ENCODE measurements at regions not wholly inside any gene's neighbourhood (a gene's known extent, or its start where the extent isn't known, plus 50 kb on each side); places are given as distances from the start of the nearest gene placed in this dataset.

GRCh38 chr3:117558681-117559080 lies 849.1 kb downstream of the TUSC7 start (continued):
- TF ChIP-seq SRF (CRISPR knock-in tag; IDR thresholded peaks at IDR 0.05): no peak

DNA sequence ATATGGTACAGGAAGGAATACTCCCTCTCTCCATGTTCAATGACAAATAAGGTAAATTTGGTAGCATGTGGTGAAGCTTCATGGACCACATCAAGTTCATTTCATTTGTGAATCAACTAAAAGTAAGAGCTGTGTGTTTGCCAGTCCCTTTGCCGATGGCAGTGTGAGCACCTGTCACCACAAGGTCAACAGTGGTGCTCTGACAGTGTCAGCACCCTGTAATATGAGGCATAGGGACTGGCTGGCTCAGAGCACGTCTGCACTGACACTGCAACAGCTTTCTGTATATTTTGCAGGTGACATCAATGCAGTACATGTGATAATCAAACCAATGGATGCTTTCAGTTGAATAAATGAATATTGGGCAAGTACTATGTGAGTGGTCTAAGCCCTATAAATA lies 852.4 kb downstream of the TUSC7 start:
- Histone ChIP-seq H3K9me1 (ENCODE audit: control insufficient read depth, insufficient read depth, low read length) (no peaks in the 10 kb centered on the region), H3K36me3 (ENCODE audit: control insufficient read depth, insufficient read depth, low read length) (no peaks in the 10 kb centered on the region), H3K4me1 (replicated peaks in 1 of 2; ENCODE audit: control insufficient read depth in 2 of 2, insufficient read depth in 2 of 2, low read length in 2 of 2) (no peaks in the 10 kb centered on the region), H3K4me2 (ENCODE audit: insufficient read depth, low read length) (no peak overlapping the region), H3K9me3 (replicated peaks; ENCODE audit: control insufficient read depth, insufficient read depth, low read depth, low read length) (no peaks in the 10 kb centered on the region), H3K9ac (ENCODE audit: insufficient read depth in 1 of 2, low read depth in 2 of 2, low read length in 2 of 2) (no peak overlapping the region), H2AFZ (ENCODE audit: low read depth, low read length) (no peak overlapping the region), H3K4me3 (no peak overlapping the region), H4K20me1 (replicated peaks; ENCODE audit: control insufficient read depth, insufficient read depth, low read length) (no peaks in the 10 kb centered on the region), H3K27me3 (ENCODE audit: control insufficient read depth in 2 of 2, insufficient read depth in 2 of 2, low read length in 2 of 2) (no peaks in the 10 kb centered on the region), H3K27ac (ENCODE audit: extremely low read depth, low read depth, low read length) (no peak overlapping the region), H3K79me2 (ENCODE audit: control insufficient read depth, insufficient read depth, low read length) (no peaks in the 10 kb centered on the region)
- in situ Hi-C loops (cut with MboI): no loop called here
- FAIRE-seq: no peak
- intact Hi-C loops (cut with micrococcal nuclease): no loop called here
- DNase-seq (ENCODE audit: extremely low read depth in 1 of 4, low spot score in 3 of 4): no peak
- CTCF ChIA-PET (ENCODE audit: low intra/inter-chr PET ratio): no interaction called here
- 0% methylated on average over 2 of the region's 2 CpGs for WGBS (ENCODE audit: insufficient coverage, low coverage, missing lambda C conversion rate)
- ATAC-seq: no peak
- no TSS peak for BruUV-seq (replicated peaks)
- POLR2A ChIA-PET: no interaction called here
- no peak for TF ChIP-seq SRSF9 (IDR thresholded peaks at IDR 0.05; ENCODE audit: borderline replicate concordance, low read depth, low read length)
- TF ChIP-seq MEIS2 (IDR thresholded peaks at IDR 0.05; ENCODE audit: partially characterized antibody): no peak
- TF ChIP-seq PYGO2 (tag; IDR thresholded peaks at IDR 0.05): no peak
- TF ChIP-seq, protein P1, sequence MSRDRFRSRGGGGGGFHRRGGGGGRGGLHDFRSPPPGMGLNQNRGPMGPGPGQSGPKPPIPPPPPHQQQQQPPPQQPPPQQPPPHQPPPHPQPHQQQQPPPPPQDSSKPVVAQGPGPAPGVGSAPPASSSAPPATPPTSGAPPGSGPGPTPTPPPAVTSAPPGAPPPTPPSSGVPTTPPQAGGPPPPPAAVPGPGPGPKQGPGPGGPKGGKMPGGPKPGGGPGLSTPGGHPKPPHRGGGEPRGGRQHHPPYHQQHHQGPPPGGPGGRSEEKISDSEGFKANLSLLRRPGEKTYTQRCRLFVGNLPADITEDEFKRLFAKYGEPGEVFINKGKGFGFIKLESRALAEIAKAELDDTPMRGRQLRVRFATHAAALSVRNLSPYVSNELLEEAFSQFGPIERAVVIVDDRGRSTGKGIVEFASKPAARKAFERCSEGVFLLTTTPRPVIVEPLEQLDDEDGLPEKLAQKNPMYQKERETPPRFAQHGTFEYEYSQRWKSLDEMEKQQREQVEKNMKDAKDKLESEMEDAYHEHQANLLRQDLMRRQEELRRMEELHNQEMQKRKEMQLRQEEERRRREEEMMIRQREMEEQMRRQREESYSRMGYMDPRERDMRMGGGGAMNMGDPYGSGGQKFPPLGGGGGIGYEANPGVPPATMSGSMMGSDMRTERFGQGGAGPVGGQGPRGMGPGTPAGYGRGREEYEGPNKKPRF (IDR thresholded peaks at IDR 0.05; ENCODE audit: low read depth, low read length): no peak
- no peak for TF ChIP-seq FOXP4 (CRISPR knock-in tag; IDR thresholded peaks at IDR 0.05; ENCODE audit: borderline replicate concordance)
- TF ChIP-seq ZNF263 (CRISPR knock-in tag; IDR thresholded peaks at IDR 0.05; ENCODE audit: borderline replicate concordance): no peak
- no peak for TF ChIP-seq ZNF449 (CRISPR knock-in tag; IDR thresholded peaks at IDR 0.05)
- TF ChIP-seq, protein P2, sequence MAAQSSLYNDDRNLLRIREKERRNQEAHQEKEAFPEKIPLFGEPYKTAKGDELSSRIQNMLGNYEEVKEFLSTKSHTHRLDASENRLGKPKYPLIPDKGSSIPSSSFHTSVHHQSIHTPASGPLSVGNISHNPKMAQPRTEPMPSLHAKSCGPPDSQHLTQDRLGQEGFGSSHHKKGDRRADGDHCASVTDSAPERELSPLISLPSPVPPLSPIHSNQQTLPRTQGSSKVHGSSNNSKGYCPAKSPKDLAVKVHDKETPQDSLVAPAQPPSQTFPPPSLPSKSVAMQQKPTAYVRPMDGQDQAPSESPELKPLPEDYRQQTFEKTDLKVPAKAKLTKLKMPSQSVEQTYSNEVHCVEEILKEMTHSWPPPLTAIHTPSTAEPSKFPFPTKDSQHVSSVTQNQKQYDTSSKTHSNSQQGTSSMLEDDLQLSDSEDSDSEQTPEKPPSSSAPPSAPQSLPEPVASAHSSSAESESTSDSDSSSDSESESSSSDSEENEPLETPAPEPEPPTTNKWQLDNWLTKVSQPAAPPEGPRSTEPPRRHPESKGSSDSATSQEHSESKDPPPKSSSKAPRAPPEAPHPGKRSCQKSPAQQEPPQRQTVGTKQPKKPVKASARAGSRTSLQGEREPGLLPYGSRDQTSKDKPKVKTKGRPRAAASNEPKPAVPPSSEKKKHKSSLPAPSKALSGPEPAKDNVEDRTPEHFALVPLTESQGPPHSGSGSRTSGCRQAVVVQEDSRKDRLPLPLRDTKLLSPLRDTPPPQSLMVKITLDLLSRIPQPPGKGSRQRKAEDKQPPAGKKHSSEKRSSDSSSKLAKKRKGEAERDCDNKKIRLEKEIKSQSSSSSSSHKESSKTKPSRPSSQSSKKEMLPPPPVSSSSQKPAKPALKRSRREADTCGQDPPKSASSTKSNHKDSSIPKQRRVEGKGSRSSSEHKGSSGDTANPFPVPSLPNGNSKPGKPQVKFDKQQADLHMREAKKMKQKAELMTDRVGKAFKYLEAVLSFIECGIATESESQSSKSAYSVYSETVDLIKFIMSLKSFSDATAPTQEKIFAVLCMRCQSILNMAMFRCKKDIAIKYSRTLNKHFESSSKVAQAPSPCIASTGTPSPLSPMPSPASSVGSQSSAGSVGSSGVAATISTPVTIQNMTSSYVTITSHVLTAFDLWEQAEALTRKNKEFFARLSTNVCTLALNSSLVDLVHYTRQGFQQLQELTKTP (IDR thresholded peaks at IDR 0.05; ENCODE audit: low read depth in 1 of 2, partially characterized antibody in 2 of 2): no peak
- TF ChIP-seq HNRNPUL1 (IDR thresholded peaks at IDR 0.05; ENCODE audit: low read length): no peak
- no peak for TF ChIP-seq SMC3 (conservative IDR thresholded peaks at IDR 0.05; ENCODE audit: insufficient read depth, low read depth, low read length)

Data from K562 (cell line).